Activated T-helper 17 cell treated with anti-CD3 and anti-CD28 coated beads, Interleukin-2, amount 50 U/mL, for 72 hours (primary cell): ENCODE measurements at regions not wholly inside any gene's neighbourhood (a gene's known extent, or its start where the extent isn't known, plus 50 kb on each side); places are given as distances from the start of the nearest gene placed in this dataset.

ENCODE experiments used
- ATAC-seq: fragments of 150-1000 bp; cut with Tn5 transposase; replicated peaks from 2 replicates; pipeline ENCODE4 v1.10.0; 2021; ENCODE audit warnings: mild to moderate bottlenecking, moderate library complexity
- H3K27ac Mint-ChIP-seq: one replicate; pipeline ENCODE4 v1.8.0; 2022; ENCODE audit warnings: mixed read lengths
- H3K27me3 Mint-ChIP-seq: one replicate; pipeline ENCODE4 v1.8.0; 2022; ENCODE audit warnings: mixed read lengths
- H3K36me3 Mint-ChIP-seq: one replicate; pipeline ENCODE4 v1.8.0; 2022; ENCODE audit warnings: low read depth, mild to moderate bottlenecking, mixed read lengths
- H3K4me1 Mint-ChIP-seq: one replicate; pipeline ENCODE4 v1.8.0; 2022; ENCODE audit warnings: mixed read lengths
- H3K4me3 Mint-ChIP-seq: one replicate; pipeline ENCODE4 v1.8.0; 2022; ENCODE audit warnings: mild to moderate bottlenecking, mixed read lengths
- H3K9me3 Mint-ChIP-seq: one replicate; pipeline ENCODE4 v1.8.0; 2022; ENCODE audit warnings: mixed read lengths

DNA sequence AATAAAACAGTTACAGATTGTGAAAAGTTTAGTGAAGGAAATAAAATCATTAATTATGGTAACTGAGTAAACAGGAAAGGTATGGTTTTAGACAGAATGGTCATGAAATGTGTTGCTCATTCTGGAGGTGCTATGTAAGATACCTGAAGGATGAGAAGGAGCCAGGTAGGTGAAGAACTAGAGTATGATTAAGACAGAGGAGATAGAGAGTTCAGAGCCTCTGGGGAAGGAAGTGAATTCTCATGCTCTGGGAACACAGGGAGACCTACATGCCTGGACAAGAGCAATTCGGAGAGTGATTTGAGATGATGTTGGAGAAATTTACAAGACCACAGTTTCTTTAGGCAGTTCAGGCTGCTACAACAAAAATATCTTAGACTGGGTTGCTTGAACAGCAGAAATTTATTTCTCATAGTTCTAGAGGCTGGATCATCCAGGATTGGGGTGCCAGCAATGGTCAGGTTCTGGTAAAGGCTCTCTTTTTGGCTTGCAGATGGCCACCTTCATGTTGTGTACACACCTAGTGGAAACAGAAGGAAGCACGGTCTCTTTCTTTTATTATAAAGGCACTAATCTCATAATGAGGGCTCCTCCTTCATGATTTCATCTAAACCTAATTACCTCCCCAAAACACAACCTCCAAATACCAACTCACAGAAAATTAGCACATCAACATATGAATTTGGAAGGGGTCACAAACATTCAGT lies 1416.1 kb downstream of the PCDH7 start:
- ATAC-seq: no peak
- H3K9me3 Mint-ChIP-seq: peaks cover 7% of the 10 kb centered on the region
- no peaks in the 10 kb centered on the region for H3K36me3 Mint-ChIP-seq
- H3K27ac Mint-ChIP-seq: no peak overlapping the region
- no peaks in the 10 kb centered on the region for H3K4me1 Mint-ChIP-seq
- no peak overlapping the region for H3K4me3 Mint-ChIP-seq
- no peaks in the 10 kb centered on the region for H3K27me3 Mint-ChIP-seq

DNA sequence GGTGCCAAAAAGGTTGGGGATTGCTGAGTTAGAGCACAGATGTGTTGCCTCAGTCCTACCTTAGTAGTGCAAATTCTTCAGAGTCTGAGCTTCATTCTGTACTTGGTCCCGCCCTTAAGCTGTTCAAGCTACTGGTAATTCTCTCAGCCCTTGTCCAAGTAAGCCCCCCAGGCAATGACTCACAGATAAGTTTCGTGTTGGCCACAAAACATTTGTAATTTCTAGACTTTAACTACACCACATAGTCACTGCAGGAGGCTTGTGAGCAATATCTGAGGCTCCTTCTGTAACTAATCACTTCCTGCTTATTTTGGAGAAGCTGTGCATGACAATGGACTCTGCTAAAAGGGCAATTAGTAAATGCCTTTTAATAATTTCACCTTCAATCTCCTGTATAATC lies 1420.5 kb downstream of the PCDH7 start:
- H3K27ac Mint-ChIP-seq: no peak overlapping the region
- H3K4me1 Mint-ChIP-seq: no peaks in the 10 kb centered on the region
- no peaks in the 10 kb centered on the region for H3K27me3 Mint-ChIP-seq
- H3K36me3 Mint-ChIP-seq: no peaks in the 10 kb centered on the region
- H3K9me3 Mint-ChIP-seq: peaks cover 18% of the 10 kb centered on the region
- ATAC-seq: no peak
- H3K4me3 Mint-ChIP-seq: no peak overlapping the region

DNA sequence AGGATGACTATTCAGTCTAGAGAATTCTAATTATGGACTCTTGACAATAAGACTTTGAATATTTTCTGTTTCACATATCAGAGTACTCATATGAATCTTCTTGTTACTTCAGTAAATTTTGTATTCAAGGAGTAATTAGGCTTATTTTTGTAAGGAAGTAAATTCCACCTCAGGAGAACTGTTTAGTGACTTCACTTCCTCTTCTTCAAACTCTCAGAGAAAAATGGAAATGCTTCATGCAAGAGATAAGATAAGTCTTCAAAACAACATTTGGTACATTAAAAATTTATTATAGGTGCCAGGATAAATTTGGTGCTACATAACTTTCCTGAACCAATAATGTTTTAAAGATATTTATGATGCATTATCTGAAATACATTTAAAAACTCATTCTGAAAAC lies 1421.9 kb downstream of the PCDH7 start:
- no peak overlapping the region for H3K4me3 Mint-ChIP-seq
- no peaks in the 10 kb centered on the region for H3K36me3 Mint-ChIP-seq
- H3K4me1 Mint-ChIP-seq: no peaks in the 10 kb centered on the region
- peaks cover 18% of the 10 kb centered on the region for H3K9me3 Mint-ChIP-seq
- ATAC-seq: no peak
- H3K27ac Mint-ChIP-seq: no peak overlapping the region
- no peaks in the 10 kb centered on the region for H3K27me3 Mint-ChIP-seq

DNA sequence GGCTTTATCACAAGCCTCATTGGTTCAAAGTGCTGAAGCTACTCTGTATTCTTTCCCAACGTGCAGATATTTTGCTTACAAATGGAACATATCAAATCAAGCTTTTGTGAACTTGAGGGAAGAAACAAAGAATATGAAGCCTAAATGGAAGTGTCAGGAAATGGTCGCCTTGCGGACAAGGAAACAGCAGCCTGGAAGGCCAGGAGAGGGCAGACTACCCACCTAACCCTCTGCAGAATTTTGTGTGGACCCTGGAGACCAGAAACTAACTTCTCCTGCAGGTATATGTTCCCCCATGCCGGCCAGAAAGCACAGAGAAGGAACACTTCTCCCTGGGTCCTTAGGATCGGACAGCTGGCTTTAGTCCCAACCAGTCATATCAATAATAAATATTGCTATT lies 1425.8 kb downstream of the PCDH7 start:
- Mint-ChIP-seq H3K27ac (no peak overlapping the region), H3K9me3 (peaks cover 27% of the 10 kb centered on the region), H3K4me1 (no peaks in the 10 kb centered on the region), H3K27me3 (no peaks in the 10 kb centered on the region), H3K36me3 (no peaks in the 10 kb centered on the region), H3K4me3 (no peak overlapping the region)
- ATAC-seq: no peak

DNA sequence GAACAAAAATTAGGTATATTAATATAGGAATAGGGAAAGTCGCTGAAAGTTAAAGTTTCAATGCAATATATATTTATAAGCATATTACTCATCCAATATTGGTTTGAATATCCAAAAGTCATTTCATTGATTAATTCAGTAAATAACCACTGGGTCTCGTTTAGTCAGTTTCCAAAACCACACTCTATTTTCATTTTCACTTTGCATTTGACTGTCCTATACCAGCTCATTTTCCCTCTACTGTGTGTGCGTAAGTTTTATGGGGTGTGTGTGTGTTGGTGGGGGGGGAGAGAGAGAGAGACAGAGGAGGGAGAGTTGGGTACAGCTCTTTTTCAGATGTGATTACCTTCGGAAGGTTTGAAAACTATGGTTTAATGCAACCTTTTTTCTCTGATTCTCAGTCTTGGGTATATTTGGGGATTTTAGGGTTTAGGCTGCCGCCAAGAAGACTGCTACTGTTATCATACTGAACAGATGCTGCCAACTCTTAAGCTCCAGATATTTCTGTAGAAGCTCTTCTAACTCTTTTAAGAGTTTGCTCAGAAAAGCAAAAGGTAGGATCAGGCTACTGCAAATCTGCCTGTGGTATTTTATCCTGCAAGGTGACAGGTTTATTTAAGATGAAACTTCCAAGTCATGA lies 1427.4 kb downstream of the PCDH7 start:
- H3K9me3 Mint-ChIP-seq: peaks cover 27% of the 10 kb centered on the region
- H3K27me3 Mint-ChIP-seq: no peaks in the 10 kb centered on the region
- no peaks in the 10 kb centered on the region for H3K36me3 Mint-ChIP-seq
- no peak overlapping the region for H3K27ac Mint-ChIP-seq
- no peak for ATAC-seq
- H3K4me1 Mint-ChIP-seq: no peaks in the 10 kb centered on the region
- H3K4me3 Mint-ChIP-seq: no peak overlapping the region

DNA sequence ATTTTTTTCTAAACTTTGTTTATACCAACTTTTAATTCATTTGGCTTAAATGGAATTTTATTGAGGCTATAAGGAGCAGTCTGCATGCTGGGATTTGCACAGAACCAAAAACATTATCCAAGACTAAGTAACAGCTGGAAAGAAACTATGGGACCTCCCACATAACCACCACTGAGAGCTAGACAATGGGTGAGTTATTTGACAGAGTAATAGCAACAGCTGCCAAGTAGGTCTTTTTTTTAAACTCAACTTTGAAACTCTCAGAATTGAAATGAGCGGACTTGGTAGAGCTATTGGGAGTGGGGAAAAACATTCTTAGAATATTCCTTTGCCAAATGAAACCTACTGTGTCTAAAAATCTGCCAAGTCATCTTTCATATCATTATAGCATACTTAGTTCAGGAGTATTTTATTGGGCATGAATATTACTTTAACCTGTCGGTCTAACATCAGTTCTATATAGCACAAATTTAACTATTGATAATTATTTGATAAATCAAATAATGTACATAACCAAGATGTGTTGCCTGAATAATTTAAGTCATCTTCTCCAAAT lies 1428.0 kb downstream of the PCDH7 start:
- Mint-ChIP-seq H3K4me3 (no peak overlapping the region), H3K27me3 (no peaks in the 10 kb centered on the region), H3K9me3 (peaks cover 25% of the 10 kb centered on the region), H3K27ac (no peak overlapping the region), H3K36me3 (no peaks in the 10 kb centered on the region), H3K4me1 (no peaks in the 10 kb centered on the region)
- ATAC-seq: no peak

DNA sequence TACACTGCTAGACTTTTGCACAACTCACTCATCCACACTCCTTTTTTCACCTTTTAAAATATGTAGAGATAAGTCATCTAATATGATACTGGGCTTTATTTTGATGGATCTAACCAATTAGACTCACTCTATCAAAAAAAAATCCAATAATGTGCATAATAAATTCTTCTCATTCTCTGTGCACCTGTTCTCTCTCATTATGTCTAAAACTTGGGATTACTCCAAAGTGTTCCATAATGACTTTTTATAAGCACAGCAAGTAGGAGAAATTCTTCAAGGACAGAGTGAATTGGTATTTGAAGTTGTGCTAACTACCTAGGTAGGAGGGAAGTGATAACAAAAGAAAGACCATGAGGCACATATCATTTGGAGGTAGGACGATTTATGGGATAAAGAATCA lies 1438.8 kb downstream of the PCDH7 start:
- Mint-ChIP-seq H3K4me1 (no peaks in the 10 kb centered on the region), H3K9me3 (peaks cover 16% of the 10 kb centered on the region), H3K27me3 (no peaks in the 10 kb centered on the region), H3K27ac (no peak overlapping the region), H3K36me3 (no peaks in the 10 kb centered on the region), H3K4me3 (no peak overlapping the region)
- ATAC-seq: no peak

DNA sequence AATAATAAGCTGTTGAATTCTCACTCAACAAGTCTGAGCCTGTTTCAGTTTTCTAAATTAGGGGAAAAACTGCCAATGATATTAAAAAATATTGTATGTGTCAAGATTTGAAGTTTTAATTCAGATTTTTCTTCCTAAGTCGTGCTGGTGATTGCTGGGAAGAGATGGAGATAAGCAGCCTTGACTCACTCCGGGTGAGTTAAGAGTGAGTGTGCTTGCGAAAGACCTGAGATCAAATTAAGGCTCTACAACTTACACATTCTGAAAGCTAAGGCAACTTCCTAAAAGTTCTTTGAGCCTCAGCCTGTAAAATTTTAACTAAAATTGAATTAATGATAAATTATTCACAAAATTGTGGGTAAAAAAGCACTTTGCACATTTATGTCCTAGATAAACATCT lies 1441.2 kb downstream of the PCDH7 start:
- no peak overlapping the region for H3K4me3 Mint-ChIP-seq
- H3K27me3 Mint-ChIP-seq: no peaks in the 10 kb centered on the region
- H3K9me3 Mint-ChIP-seq: peaks cover 4% of the 10 kb centered on the region
- H3K36me3 Mint-ChIP-seq: no peaks in the 10 kb centered on the region
- H3K4me1 Mint-ChIP-seq: no peaks in the 10 kb centered on the region
- no peak for ATAC-seq
- no peak overlapping the region for H3K27ac Mint-ChIP-seq

DNA sequence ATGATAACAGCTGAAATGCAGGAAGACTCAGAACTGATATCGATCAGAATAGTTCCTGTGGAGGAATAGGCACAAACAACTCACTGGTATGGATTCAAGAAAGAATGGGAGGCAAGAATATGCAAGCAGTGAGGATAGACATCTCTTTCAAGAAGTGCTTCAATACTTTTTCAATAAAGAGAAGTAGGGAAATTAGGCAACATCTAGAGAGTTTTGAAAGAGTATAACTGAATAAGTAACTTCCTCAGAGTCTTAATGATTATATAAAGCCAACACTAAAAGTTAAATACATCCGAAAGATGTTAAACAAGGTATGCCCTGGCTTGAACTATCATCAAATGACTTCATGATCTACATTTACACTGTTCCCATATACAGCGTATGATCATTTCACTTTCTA lies 1443.0 kb downstream of the PCDH7 start:
- H3K27ac Mint-ChIP-seq: no peak overlapping the region
- H3K4me3 Mint-ChIP-seq: no peak overlapping the region
- H3K27me3 Mint-ChIP-seq: no peaks in the 10 kb centered on the region
- peaks cover 13% of the 10 kb centered on the region for H3K9me3 Mint-ChIP-seq
- no peak for ATAC-seq
- no peaks in the 10 kb centered on the region for H3K36me3 Mint-ChIP-seq
- no peaks in the 10 kb centered on the region for H3K4me1 Mint-ChIP-seq

DNA sequence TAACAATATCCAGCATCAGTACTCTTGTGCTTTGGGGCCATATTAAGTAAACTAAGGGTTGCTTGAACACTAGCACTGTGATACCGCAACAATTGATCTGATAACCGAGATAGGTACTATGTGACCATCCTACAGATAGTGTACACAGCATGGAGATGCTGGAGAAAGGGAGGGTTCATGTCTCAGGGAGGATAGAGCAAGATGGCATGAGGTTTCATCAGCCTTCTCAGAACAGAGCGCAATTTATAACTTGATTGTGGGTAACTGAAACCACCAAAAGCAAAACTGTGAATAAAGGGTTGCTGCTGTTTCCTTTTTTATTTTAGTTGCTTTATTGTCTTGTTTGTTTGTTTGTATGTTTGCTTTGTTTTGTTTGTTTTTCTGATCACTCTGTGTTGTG lies 1449.7 kb downstream of the PCDH7 start:
- H3K36me3 Mint-ChIP-seq: no peaks in the 10 kb centered on the region
- H3K4me3 Mint-ChIP-seq: no peak overlapping the region
- no peaks in the 10 kb centered on the region for H3K27me3 Mint-ChIP-seq
- peaks cover 26% of the 10 kb centered on the region for H3K9me3 Mint-ChIP-seq
- no peak overlapping the region for H3K27ac Mint-ChIP-seq
- H3K4me1 Mint-ChIP-seq: no peaks in the 10 kb centered on the region
- ATAC-seq: no peak

DNA sequence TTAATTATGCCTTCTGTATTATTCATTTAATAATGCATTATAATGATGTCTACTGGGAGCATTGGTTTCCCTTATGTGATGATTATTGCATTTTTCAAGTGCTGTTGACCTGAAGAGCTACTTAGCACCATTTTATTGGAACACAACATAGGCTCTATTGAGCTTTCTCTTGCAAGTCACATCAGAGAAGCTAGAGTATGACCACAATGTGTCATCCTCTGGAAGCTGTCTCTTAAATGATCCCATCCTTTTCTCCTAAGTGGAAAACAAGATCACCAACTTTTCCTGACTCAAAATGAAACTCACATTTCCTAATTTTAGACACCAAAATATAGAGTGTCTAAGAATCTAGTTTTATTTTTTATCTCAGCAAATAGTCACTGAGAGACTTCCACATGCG lies 1451.9 kb downstream of the PCDH7 start:
- Mint-ChIP-seq H3K27ac (no peak overlapping the region), H3K4me3 (no peak overlapping the region), H3K9me3 (peaks cover 30% of the 10 kb centered on the region), H3K36me3 (no peaks in the 10 kb centered on the region), H3K27me3 (no peaks in the 10 kb centered on the region), H3K4me1 (no peaks in the 10 kb centered on the region)
- ATAC-seq: no peak

DNA sequence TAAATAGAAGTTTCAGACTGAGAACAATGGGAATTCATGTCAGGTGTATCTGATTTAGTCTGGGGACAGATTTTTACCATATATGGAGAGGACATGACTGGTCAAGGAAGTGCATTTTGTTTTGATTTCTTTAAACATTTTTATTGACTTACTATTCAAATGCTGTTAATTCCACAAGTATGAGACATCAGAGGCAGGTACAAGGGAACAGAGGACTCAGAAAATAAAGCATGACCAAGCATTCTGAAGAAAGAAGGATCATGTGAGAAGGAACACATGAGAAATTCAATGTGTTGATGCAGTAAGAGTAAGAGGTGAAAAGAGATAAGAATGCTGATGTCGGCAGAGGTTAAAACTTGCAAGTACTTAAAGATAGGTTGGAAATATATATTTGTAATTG lies 1452.6 kb downstream of the PCDH7 start:
- Mint-ChIP-seq H3K4me1 (no peaks in the 10 kb centered on the region), H3K36me3 (no peaks in the 10 kb centered on the region), H3K27me3 (no peaks in the 10 kb centered on the region), H3K9me3 (peaks cover 31% of the 10 kb centered on the region), H3K4me3 (no peak overlapping the region), H3K27ac (no peak overlapping the region)
- ATAC-seq: no peak

DNA sequence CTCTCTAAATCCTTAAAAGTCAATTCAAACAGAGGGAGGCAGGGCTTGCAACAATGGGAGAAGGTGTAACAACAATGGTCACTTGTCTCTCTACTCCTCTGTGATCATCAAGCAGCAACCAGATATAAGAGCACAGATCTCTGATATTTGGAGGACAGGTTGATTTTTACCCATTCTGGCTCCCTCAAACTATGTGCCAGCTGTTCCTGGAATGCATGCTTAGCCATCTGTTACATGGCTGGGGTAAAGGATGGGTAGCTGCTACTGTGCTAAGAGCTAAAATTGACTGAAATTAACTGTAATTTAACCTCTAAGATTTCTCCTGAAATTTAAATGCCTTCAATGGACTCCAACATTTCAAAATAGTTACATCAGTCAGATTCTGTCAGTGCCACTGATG lies 1459.9 kb downstream of the PCDH7 start:
- no peaks in the 10 kb centered on the region for H3K4me1 Mint-ChIP-seq
- H3K9me3 Mint-ChIP-seq: peaks cover 27% of the 10 kb centered on the region
- no peak overlapping the region for H3K4me3 Mint-ChIP-seq
- no peak overlapping the region for H3K27ac Mint-ChIP-seq
- no peaks in the 10 kb centered on the region for H3K36me3 Mint-ChIP-seq
- no peak for ATAC-seq
- H3K27me3 Mint-ChIP-seq: no peaks in the 10 kb centered on the region

DNA sequence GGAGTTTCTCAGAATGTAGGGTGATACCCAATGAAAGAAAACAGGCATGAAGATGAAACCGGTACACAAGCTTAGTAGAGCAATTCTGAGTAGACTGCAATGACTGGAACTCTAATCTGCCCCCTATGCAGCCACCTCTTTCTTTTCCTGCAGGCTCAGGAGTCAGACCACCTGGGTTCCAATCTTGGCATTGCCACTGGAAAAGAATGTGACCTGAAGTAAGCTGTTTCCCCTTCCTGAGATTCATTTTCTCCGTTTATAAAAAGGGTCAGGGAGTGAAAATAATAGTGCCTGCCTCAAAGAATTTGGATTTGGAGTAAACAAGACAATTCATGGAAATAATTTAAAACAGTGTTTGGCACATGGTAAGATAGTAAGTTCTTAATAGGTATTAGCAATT lies 1464.0 kb downstream of the PCDH7 start:
- H3K27ac Mint-ChIP-seq: no peak overlapping the region
- ATAC-seq: no peak
- H3K4me1 Mint-ChIP-seq: no peaks in the 10 kb centered on the region
- no peaks in the 10 kb centered on the region for H3K27me3 Mint-ChIP-seq
- H3K4me3 Mint-ChIP-seq: no peak overlapping the region
- H3K9me3 Mint-ChIP-seq: peaks cover 10% of the 10 kb centered on the region
- no peaks in the 10 kb centered on the region for H3K36me3 Mint-ChIP-seq

DNA sequence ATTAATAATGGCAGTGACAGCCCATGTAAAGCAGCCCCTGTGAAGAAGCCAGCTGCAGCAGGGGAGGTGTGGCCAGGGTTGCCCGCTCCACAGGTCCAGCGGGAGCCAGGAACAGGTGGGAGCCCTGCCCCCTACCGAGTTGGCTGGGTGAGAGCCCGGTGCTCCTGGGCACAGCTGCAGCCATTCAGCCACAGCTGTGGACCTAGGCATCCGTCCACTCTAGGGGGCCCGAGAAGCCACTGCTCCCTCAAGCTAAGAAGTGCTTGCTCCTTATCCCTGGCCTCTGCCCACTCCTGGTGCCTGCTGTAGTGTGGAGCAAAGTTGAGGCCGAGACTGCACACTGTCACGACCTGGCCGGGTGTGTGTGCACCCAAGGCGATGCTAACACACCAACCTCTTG lies 1469.0 kb downstream of the PCDH7 start:
- H3K4me3 Mint-ChIP-seq: no peak overlapping the region
- H3K27me3 Mint-ChIP-seq: no peaks in the 10 kb centered on the region
- no peaks in the 10 kb centered on the region for H3K4me1 Mint-ChIP-seq
- no peak for ATAC-seq
- H3K36me3 Mint-ChIP-seq: no peaks in the 10 kb centered on the region
- H3K9me3 Mint-ChIP-seq: peaks cover 16% of the 10 kb centered on the region
- H3K27ac Mint-ChIP-seq: no peak overlapping the region
